HEK293 (cell line): ENCODE measurements at regions not wholly inside any gene's neighbourhood (a gene's known extent, or its start where the extent isn't known, plus 50 kb on each side); places are given as distances from the start of the nearest gene placed in this dataset.

ENCODE experiments used
- CTCF ChIA-PET: fragments of 350-600 bp; formaldehyde crosslinking; extraction: SDS; loops from one replicate; lab custom pipeline; 2021; ENCODE audit warnings: antibody characterized with exemption; lab: Yijun Ruan, JAX
- POLR2A ChIA-PET: fragments of 300-600 bp; formaldehyde crosslinking; extraction: SDS; loops from one replicate; lab custom pipeline; 2020; ENCODE audit warnings: antibody characterized with exemption, inconsistent platforms; lab: Yijun Ruan, JAX
- H3K27ac ChIP-seq: fragments of 200-500 bp; sonication (Bioruptor generic); 2 replicates; pipeline ENCODE4 v1.5.1; 2014; ENCODE audit warnings: low read depth, low read length, control low read depth, inconsistent platforms; ENCODE audit errors: extremely low read depth
- H3K36me3 ChIP-seq, 2 experiments: fragments of 200-500 bp in 1 of 2; sonication (Bioruptor generic) in 1 of 2; 1 replicate in 1 of 2; 2 replicates in 1 of 2; pipeline ENCODE4 v1.5.1; 2014 to 2017; ENCODE audit warnings: inconsistent platforms in 2 of 2, low read length in 2 of 2; ENCODE audit not compliant: control insufficient read depth in 2 of 2, insufficient read depth in 1 of 2
- H3K4me1 ChIP-seq: fragments of 200-500 bp; sonication (Bioruptor generic); 2 replicates; pipeline ENCODE4 v1.5.1; 2014; ENCODE audit warnings: mild to moderate bottlenecking, low read length, inconsistent platforms; ENCODE audit not compliant: control insufficient read depth, insufficient read depth
- H3K4me3 ChIP-seq: 2 replicates; pipeline ENCODE4 v1.5.1; 2011; ENCODE audit warnings: low read depth, mild to moderate bottlenecking, control low read depth, low read length, moderate library complexity
- H3K9me3 ChIP-seq: fragments of 200-500 bp; sonication (Bioruptor generic); 2 replicates; pipeline ENCODE4 v1.5.1; 2014; ENCODE audit warnings: low read depth, low read length, inconsistent platforms; ENCODE audit not compliant: control insufficient read depth, insufficient read depth
- FEZF1 ChIP-seq: fragments of 450-650 bp; formaldehyde crosslinking; IDR thresholded peaks from 2 replicates; pipeline ENCODE4 v1.5.1; 2016; ENCODE audit warnings: missing biosample characterization, missing genetic modification characterization
- HOXD13 ChIP-seq: sonication (generic); formaldehyde crosslinking; IDR thresholded peaks from 2 replicates; pipeline ENCODE4 v1.8.0; 2022; ENCODE audit warnings: missing genetic modification reagents, borderline replicate concordance
- KLF8 ChIP-seq: fragments of 450-650 bp; formaldehyde crosslinking; IDR thresholded peaks from 2 replicates; pipeline ENCODE4 v1.5.1; 2016; ENCODE audit warnings: missing biosample characterization, missing genetic modification characterization
- REST ChIP-seq: fragments of 450-650 bp; formaldehyde crosslinking; IDR thresholded peaks from 2 replicates; pipeline ENCODE4 v1.5.1; 2016; ENCODE audit warnings: missing biosample characterization, missing genetic modification characterization
- TRIM28 ChIP-seq: IDR thresholded peaks from 2 replicates; pipeline ENCODE4 v1.6.1; 2011; ENCODE audit warnings: low read length, control low read depth, borderline replicate concordance
- YY2 ChIP-seq: fragments of 450-650 bp; formaldehyde crosslinking; IDR thresholded peaks from 2 replicates; pipeline ENCODE4 v1.5.1; 2016; ENCODE audit warnings: missing biosample characterization, missing genetic modification characterization
- ZBTB10 ChIP-seq: fragments of 450-650 bp; formaldehyde crosslinking; IDR thresholded peaks from 2 replicates; pipeline ENCODE4 v1.5.1; 2016; ENCODE audit warnings: missing biosample characterization, missing genetic modification characterization
- ZBTB49 ChIP-seq: fragments of 450-650 bp; formaldehyde crosslinking; IDR thresholded peaks from 2 replicates; pipeline ENCODE4 v1.5.1; 2016; ENCODE audit warnings: missing biosample characterization, missing genetic modification characterization, low read depth
- ZNF138 ChIP-seq: fragments of 450-650 bp; formaldehyde crosslinking; IDR thresholded peaks from 2 replicates; pipeline ENCODE4 v1.5.1; 2016; ENCODE audit warnings: missing biosample characterization, missing genetic modification characterization, borderline replicate concordance
- ZNF16 ChIP-seq: fragments of 450-650 bp; formaldehyde crosslinking; IDR thresholded peaks from 2 replicates; pipeline ENCODE4 v1.5.1; 2016; ENCODE audit warnings: low read depth, missing biosample characterization, missing genetic modification characterization
- ZNF302 ChIP-seq: fragments of 450-650 bp; formaldehyde crosslinking; IDR thresholded peaks from 2 replicates; pipeline ENCODE4 v1.5.1; 2016; ENCODE audit warnings: missing biosample characterization, missing genetic modification characterization, low read depth
- ZNF324 ChIP-seq: fragments of 450-650 bp; formaldehyde crosslinking; IDR thresholded peaks from 2 replicates; pipeline ENCODE4 v1.5.1; 2016; ENCODE audit warnings: missing biosample characterization, missing genetic modification characterization
- ZNF354C ChIP-seq: fragments of 450-650 bp; formaldehyde crosslinking; IDR thresholded peaks from 2 replicates; pipeline ENCODE4 v1.5.1; 2016; ENCODE audit warnings: missing biosample characterization, missing genetic modification characterization, low read depth, borderline replicate concordance
- ZNF510 ChIP-seq: fragments of 450-650 bp; formaldehyde crosslinking; IDR thresholded peaks from 2 replicates; pipeline ENCODE4 v1.5.1; 2018; ENCODE audit warnings: mild to moderate bottlenecking, missing genetic modification characterization, missing biosample characterization; ENCODE audit not compliant: insufficient replicate concordance
- ZNF571 ChIP-seq: fragments of 450-650 bp; formaldehyde crosslinking; IDR thresholded peaks from 2 replicates; pipeline ENCODE4 v1.5.0; 2017; ENCODE audit warnings: missing biosample characterization, missing genetic modification characterization
- ZNF610 ChIP-seq: fragments of 450-650 bp; formaldehyde crosslinking; IDR thresholded peaks from 2 replicates; pipeline ENCODE4 v1.5.1; 2016; ENCODE audit warnings: missing biosample characterization, missing genetic modification characterization, borderline replicate concordance
- ZNF747 ChIP-seq: fragments of 450-650 bp; formaldehyde crosslinking; IDR thresholded peaks from 2 replicates; pipeline ENCODE4 v1.5.1; 2016; ENCODE audit warnings: missing biosample characterization, missing genetic modification characterization
- ZNF830 ChIP-seq: fragments of 450-650 bp; IDR thresholded peaks from 2 replicates; pipeline ENCODE4 v1.5.0; 2018; ENCODE audit warnings: missing biosample characterization, missing genetic modification characterization, low read depth, mild to moderate bottlenecking, moderate library complexity

GRCh38 chr20:19120011-19120410 lies 92.4 kb upstream of the SLC24A3 start (continued):
- TF ChIP-seq ZNF138: no peak

GRCh38 chr20:19120569-19120968 lies 91.9 kb upstream of the SLC24A3 start:
- POLR2A ChIA-PET: no interaction called here
- Histone ChIP-seq H3K4me3 (no peak overlapping the region), H3K36me3 (no peaks in the 10 kb centered on the region), H3K27ac (no peak overlapping the region), H3K4me1 (no peaks in the 10 kb centered on the region), H3K9me3 (no peaks in the 10 kb centered on the region)
- CTCF ChIA-PET: no interaction called here
- no peak for TF ChIP-seq ZNF510 (tag by site-specific recombination)
- peak; percentile 20; the same call in 1 of the 2 replicates for TF ChIP-seq FEZF1 (tag by site-specific recombination)

- CTCF ChIA-PET: interaction anchor here (0.6 kb wide), 2 partner anchors 15 to 27 kb away, joined by 3 to 4 read pairs; no protein-coding TSS in a partner anchor
- POLR2A ChIA-PET: no interaction called here
- Histone ChIP-seq H3K4me3 (no peak overlapping the region), H3K4me1 (no peaks in the 10 kb centered on the region), H3K9me3 (no peaks in the 10 kb centered on the region), H3K27ac (no peak overlapping the region), H3K36me3 (no peaks in the 10 kb centered on the region)
- TF ChIP-seq TRIM28 (no peak), ZBTB10 (no peak), ZNF571 (tag by site-specific recombination) (no peak), ZNF324 (tag by site-specific recombination) (no peak), FEZF1 (tag by site-specific recombination) (no peak), ZNF302 (tag by site-specific recombination) (no peak), ZNF747 (tag by site-specific recombination) (no peak), HOXD13 (CRISPR knock-in tag) (no peak), REST (tag by site-specific recombination) (no peak), YY2 (tag by site-specific recombination) (no peak), ZNF354C (tag by site-specific recombination) (no peak), KLF8 (tag by site-specific recombination) (no peak), ZNF16 (tag by site-specific recombination) (no peak), ZBTB49 (tag by site-specific recombination) (no peak), ZNF610 (tag by site-specific recombination) (no peak), ZNF830 (tag by site-specific recombination) (no peak)
Measured at GRCh38 chr20:19121463-19121862, 91.0 kb upstream of the SLC24A3 start.
